WTC11 (cell line): ENCODE measurements at regions not wholly inside any gene's neighbourhood (a gene's known extent, or its start where the extent isn't known, plus 50 kb on each side); places are given as distances from the start of the nearest gene placed in this dataset.

Experiments
- CTCF ChIP-seq: fragments of 200-600 bp; IDR thresholded peaks from 2 replicates; pipeline ENCODE4 v1.8.0; 2022; ENCODE audit warnings: antibody characterized with exemption
- NR3C1 ChIP-seq: sonication (generic); formaldehyde crosslinking; conservative IDR thresholded peaks from 2 replicates; pipeline ENCODE4 v1.8.1; 2023; ENCODE audit warnings: low read depth, mild to moderate bottlenecking, missing genetic modification reagents
- RELA ChIP-seq: sonication (generic); formaldehyde crosslinking; IDR thresholded peaks from 2 replicates; pipeline ENCODE4 v1.8.1; 2022; ENCODE audit warnings: missing genetic modification reagents, mild to moderate bottlenecking, borderline replicate concordance
- SP1 ChIP-seq: sonication (generic); formaldehyde crosslinking; conservative IDR thresholded peaks from 2 replicates; pipeline ENCODE4 v1.8.1; 2022; ENCODE audit warnings: missing genetic modification reagents
- STAT6 ChIP-seq: sonication (generic); formaldehyde crosslinking; conservative IDR thresholded peaks from 2 replicates; pipeline ENCODE4 v1.8.1; 2023; ENCODE audit warnings: mild to moderate bottlenecking, low read depth, missing genetic modification reagents, moderate library complexity
- ZNF121 ChIP-seq: sonication (generic); formaldehyde crosslinking; IDR thresholded peaks from 2 replicates; pipeline ENCODE4 v1.8.0; 2023; ENCODE audit warnings: missing genetic modification reagents
- ZNF232 ChIP-seq: sonication (generic); formaldehyde crosslinking; IDR thresholded peaks from 2 replicates; pipeline ENCODE4 v1.8.0; 2022; ENCODE audit warnings: mild to moderate bottlenecking, missing genetic modification reagents
- ZNF423 ChIP-seq: fragments of 250-450 bp; sonication (Bioruptor Pico); IDR thresholded peaks from 2 replicates; pipeline ENCODE4 v2.1.2; 2022; ENCODE audit warnings: mild to moderate bottlenecking, moderate library complexity

GRCh38 chr20:56733967-56734366, 104.9 kb downstream of the TFAP2C start:
- TF ChIP-seq ZNF423 (CRISPR knock-in tag) (no peak), CTCF (no peak), ZNF121 (CRISPR knock-in tag) (no peak), ZNF232 (CRISPR knock-in tag) (no peak), NR3C1 (CRISPR knock-in tag) (no peak), RELA (CRISPR knock-in tag) (no peak), SP1 (CRISPR knock-in tag) (no peak), STAT6 (CRISPR knock-in tag) (no peak)
